Pulmonary artery endothelial cell (primary cell): ENCODE measurements at regions not wholly inside any gene's neighbourhood (a gene's known extent, or its start where the extent isn't known, plus 50 kb on each side); places are given as distances from the start of the nearest gene placed in this dataset.
"Not testable (repeated sequence)": the region's sequence is repeated elsewhere in the genome, so short reads cannot be mapped to it uniquely, and the experiment has no call there.

Experiments
- DNase-seq: peaks from one replicate; pipeline ENCODE4 v3.0.0-alpha.2; 2011; ENCODE audit warnings: low read depth, low spot score

DNA sequence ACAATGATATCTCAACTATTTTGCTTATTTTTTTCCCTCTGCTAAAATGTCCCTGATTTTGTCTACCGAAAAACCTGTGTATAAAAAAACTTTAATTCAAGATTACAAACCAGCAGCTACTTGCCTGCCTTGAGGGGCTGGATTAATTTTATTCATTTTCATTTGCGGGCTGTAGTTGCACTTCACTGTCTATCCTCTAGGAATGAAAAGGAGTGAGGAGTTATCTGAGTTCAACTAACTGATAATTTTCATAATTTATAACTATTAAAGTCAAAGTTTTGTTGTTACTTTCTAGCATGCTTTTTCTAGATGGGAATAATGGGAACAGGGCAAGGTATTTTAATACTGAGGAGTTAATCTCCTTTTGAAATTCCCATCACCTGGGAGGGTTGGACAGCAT lies 50.3 kb upstream of the AGTPBP1 start:
- not testable (repeated sequence) for DNase-seq

DNA sequence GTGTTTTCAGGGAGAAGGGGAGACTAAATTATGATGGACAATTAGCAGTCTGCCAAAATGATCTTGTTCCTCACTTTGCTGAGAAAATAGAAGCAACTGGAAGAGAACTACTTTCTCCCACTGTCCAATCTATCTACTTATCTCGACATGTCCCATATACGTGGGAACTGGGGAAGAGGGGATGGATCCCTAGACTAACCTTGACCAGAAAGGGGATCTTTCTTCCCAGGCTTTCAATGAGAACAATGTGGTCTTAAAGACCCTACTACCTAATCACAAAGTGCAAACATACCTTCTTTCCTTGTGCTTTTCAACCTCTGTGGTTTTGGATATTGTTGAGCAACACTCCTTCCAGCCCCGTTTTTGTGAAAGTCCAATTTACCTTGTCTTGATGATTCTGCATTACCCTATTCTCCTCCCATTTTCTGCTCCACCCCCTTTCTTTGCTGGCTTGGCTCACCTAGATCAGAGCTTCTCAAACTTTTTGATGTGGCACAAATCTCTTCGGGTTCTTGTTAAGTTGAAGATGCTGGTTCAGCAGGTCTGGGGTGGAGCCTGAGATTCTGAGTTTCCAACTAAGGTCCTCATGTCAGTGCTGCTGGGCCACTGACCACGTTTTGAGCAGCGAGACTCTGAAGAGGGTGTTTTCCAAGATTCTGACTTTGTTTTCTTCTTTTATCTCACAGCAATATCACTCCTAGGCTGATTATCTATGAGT lies 61.4 kb upstream of the AGTPBP1 start:
- DNase-seq: not testable (repeated sequence)

DNA sequence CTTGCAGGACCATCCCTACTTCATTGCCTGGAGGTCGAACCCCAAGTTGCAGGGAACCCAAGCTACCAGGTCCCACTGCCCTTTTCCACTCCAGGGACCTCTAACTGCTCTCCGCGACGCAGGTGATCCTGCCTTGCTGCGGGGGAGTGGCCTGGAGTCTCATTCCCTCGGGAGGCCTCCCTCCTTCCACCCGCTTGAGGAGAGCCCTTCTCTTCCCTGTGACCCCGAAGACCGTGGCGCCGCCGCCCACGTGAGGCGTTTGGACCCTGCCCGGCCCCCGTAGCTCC lies 63.0 kb upstream of the AGTPBP1 start:
- not testable (repeated sequence) for DNase-seq

DNA sequence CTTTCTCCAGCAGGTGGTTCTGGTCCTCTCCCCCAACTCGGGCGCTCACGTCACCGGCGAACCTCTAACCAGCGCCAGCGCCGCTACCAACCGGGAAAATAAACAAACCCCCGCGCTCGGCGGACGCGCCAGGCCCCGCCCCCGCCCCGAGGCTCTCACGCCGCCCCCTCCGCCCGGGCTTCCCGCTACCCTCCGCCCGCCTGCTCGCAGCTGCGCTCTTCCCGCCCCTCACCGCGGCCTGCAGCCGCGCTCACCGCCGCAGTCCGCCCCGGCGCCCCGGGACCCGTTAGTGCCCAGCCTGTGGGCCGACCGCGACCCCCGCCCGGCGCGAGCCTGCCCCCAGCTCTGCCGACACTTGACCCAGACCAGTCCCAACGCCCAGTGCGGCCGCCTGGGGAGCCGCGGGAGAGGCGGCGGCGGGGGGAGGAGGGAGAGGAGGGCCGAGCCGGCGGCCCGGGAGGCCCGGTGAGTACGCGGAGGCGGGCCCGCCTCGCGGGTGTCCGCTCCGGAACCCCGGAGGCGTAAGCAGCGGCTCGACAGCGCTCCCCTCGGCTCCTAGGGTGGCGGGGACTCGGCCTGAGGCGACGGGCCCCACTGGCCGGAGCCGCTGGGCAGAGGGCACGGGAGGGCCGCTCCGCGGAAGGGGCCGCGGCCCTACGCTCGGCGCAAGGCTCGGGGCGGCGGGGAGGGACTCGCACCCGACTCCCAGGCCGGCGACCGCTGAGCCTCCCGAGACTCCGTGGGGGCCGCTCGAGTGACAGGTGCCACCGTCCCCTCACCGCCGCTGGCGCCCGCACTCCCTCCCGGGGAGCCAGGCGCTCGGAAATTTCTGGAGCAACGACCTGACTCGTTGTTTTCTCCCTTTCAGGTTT lies 63.6 kb upstream of the AGTPBP1 start:
- DNase-seq: peak; percentile 27

DNA sequence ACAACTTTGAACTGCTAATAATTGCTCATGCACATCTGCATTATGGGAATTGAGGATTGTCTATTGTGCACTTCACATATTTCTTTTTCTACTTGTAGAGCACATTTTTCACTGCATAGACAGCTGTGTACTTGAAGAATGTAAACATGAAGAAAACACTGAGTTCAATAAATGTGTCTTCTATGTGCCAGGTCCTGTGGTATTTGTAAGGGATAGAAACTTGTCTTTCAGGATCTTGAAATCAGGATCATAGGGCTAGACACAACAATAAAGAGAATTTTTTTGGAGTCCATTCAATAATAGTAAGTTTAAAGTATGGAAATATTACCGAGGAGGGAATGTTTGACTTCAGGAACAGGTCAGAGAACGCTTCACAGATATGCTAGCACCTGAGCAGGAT lies 66.6 kb upstream of the AGTPBP1 start:
- not testable (repeated sequence) for DNase-seq

DNA sequence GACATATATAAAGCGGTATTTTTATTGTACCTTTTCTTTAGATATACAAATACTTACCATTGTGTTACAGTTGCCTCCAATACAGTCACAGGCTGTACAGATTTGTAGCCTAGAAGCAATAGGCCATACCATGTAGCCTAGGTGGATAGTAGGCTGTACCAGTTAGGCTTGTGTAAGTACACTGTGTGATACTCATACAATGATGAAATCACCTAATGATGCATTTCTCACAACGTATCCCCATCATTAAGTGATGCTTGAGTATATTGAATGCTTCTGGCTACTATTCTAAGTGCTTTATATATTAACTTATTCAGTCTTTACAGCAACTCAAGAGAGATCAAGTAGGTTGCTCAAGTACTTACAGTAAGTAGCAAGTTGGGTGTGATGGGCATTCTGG lies 71.6 kb upstream of the AGTPBP1 start:
- DNase-seq: not testable (repeated sequence)

DNA sequence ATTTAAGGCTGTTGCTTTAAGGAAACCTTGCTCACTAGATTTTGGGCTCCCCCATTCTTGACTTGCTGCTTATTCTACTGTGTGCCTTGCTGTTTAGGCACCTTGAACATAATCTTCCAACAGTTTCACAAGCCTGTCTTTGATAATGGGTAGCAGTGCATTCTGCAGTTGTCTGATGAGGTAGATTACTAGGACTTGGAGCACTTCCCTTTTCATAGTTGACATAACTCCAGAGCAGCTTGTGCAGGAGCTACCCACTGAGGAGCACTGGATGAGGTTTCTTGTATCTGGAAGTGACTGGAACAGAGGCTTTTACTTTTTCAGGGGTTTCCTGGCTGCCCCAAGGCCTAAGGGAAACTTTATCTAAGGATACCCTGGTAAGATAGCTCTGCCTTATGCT lies 73.0 kb upstream of the AGTPBP1 start:
- not testable (repeated sequence) for DNase-seq

DNA sequence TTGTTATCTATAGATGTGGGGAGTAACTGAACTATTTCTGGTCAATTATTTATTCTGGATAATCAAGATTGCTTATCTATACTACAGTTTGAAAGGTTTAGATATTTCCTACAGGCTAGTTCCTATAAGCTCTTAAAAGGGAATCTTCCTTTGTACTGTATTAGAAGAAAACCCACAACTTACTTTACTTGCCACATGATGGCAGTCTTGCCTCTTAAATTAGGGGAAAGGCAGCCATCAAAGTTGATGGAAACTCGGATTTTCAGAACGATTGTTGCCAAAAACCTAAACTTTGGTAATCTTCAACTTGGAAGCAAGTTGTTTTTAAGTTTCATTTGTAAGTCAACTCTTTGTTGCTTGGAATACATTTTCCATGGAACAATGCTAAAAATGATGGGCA lies 77.2 kb upstream of the AGTPBP1 start:
- DNase-seq: not testable (repeated sequence)

DNA sequence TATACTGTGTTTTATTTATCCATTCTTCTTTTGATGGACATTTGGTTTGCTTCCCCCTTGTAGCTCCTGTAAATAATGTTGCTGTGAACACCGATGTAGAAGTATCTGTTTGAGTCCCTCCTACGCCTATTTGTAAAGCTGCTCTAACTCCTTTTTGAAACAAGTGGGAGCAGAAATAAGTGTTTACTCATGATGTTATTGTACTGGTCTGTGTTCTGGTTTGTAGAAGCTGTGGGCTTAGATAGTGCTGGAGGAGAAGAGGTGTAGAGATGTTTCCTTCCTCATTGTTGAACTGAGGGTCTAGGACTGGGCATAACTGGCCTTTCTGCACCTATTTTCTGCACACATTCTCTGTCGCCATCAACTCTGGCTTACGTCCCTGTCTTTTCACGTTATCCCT lies 78.8 kb upstream of the AGTPBP1 start:
- not testable (repeated sequence) for DNase-seq

DNA sequence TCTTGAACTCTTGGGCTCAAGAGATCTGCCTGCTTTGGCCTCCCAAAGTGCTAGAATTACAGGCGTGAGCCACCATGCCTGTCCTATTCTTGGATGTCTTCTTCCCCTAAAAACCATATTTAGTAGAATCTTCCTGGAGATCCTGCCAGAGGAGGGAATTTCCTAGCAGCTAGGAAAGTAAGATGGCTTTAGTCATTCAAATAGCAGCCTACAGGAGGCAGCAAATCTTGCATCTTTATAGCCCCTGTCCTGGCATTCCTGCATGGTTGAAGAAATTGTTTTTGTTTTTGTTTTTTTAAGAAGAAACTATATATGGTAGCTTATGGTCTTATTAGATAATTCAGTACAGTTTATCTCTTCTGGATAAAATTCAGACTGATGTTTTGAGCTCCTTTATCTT lies 83.2 kb upstream of the AGTPBP1 start:
- not testable (repeated sequence) for DNase-seq

DNA sequence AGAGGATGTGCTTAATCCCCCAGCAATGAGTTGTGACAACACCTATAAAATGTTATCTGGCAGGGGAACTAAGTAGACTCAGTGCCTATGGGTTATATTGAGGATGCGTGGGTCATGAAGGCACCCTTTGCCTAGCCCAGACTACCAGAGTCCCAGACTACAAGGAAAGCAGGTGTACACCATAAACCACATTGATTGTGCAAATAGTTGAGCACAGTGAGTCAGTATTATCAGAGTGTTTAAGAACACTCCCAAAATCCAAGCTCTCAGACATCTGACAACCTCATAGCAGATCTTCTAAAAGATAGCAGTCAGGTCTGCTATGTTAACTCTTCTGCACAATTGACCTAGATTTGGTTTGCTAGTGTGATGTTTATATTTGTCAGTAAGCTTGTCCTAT lies 92.8 kb upstream of the AGTPBP1 start:
- DNase-seq: not testable (repeated sequence)

DNA sequence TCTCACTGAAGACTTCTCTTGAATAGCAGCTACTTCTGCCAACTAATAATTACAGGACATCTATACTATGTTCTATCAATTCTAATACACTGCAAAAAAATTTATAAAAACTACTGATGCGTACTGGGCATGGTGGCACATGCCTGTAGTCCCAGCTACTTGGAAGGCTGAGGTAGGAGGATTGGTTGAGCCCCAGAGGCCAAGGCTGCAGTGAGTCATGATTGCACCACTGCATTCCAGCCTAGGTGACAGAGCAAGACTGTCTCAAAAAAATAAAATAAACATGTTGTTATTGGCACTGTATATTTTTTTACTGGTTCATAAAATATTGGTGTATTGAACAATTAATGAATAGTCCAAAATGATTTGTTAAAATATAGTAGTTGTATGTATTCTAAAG lies 97.0 kb upstream of the NAA35 start:
- not testable (repeated sequence) for DNase-seq

DNA sequence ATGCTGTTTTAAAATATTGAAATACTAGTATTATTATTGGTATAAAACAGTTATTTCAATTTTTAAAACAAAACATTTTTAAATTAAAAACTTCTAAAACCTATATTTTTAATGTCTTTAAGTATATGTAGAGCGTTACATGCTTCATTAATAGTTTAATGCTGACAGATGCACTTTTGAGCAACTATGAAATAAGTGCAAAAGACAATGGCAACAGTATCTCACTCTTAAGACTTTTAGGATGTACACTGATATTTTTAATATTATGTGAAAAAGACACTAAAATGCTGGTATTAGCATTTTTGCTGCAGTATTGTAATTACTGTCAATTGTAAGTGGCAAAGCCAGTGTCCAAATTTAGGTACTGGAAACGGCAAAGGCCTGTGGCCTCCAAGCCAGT lies 93.2 kb upstream of the NAA35 start:
- DNase-seq: not testable (repeated sequence)

DNA sequence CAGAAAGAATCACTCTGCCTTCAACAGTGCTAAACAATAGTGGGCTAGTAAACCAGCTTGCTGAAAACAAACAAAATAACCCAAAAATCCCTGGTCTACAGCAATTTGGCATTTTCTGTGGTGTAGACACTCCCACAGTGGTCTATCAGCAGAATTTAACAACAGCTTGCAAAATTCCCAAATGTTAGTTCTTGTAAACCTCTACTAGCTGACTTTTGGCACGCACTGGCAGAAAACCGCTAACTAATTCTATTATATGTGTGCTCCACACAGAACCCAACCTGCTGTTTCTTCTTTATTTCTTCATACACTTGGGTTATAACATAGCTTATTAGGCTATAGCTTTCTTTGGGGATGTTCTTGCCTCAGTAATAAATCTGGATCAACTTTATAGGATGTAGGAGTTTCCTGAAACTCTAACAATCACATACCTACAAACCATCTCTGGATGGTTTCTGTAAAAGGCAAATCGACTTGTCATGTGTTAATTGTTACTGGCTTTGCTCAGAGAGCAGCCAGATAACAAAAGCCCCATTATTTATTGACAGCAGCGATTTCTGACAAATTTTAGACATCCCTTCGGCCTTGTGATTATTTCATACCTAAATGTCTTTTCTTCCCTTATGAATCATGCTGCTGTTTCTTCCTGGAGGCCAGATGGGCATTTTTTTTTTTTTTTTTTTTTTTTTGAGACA lies 82.7 kb upstream of the NAA35 start:
- DNase-seq: no peak

DNA sequence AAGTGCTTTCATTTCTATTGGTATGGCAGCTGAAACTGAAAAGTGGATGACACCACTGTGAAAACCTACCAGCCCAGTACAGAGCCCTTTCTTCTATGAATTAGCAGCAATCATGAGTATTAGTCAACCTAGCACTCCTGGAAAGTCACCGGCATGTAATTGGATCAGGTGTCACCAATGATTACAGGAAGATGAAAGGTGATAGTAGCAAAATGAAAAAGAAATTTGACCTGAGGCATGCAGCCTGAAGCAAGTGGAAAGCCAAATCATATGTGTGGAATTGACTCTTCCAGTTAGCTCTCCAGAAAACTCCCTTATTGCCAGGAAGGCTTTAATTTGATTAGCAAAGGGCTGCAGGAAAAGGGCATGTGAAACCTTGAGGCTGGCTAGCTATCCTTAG lies 81.2 kb upstream of the NAA35 start:
- DNase-seq: no peak

DNA sequence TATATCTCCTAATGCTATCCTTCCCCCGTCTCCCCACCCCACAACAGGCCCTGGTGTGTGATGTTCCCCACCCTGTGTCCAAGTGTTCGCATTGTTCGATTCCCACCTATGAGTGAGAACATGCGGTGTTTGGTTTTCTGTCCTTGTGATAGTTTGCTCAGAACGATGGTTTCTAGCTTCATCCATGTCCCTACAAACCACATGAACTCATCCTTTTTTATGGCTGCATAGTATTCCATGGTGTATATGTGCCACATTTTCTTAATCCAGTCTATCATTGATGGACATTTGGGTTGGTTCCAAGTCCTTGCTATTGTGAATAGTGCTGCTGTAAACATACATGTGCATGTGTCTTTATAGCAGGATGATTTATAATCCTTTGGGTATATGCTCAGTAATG lies 79.1 kb upstream of the NAA35 start:
- not testable (repeated sequence) for DNase-seq

DNA sequence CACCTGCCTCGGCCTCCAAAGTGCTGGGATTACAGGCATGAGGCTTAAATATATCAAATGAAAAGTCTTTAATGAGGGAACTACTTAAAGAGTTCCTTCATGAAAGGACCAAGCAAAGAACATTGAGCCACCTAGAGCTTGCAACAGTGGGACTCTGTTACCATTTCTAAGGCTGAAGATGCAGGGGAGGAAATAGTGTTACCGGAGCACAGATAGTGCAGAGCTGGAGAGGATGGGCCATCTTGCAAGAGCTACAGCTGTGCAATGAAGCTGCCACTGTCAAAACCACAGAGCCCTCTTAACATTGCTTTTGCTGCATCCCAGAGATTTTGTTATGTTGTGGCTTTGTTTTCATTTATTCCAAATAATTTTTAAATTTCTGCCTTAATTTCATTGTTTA lies 77.1 kb upstream of the NAA35 start:
- no peak for DNase-seq

DNA sequence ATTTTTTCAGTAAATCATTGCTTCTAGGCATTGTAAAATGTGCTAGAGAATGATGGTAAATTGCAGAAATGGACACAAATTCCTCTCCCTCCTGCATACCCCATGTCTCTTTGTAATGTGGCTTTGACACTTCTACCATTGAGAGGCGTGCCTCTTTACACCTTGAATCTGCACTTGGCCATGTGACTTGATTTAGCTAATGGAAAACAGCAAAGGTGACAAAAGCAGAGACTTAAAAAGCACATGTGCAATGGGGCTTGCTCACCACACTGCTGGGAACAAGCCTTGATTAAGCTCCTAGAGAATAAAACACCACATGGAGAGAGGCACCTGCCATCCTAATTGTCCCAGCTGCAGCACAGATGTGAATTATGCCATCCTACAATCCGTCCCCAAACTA lies 69.9 kb upstream of the NAA35 start:
- no peak for DNase-seq

DNA sequence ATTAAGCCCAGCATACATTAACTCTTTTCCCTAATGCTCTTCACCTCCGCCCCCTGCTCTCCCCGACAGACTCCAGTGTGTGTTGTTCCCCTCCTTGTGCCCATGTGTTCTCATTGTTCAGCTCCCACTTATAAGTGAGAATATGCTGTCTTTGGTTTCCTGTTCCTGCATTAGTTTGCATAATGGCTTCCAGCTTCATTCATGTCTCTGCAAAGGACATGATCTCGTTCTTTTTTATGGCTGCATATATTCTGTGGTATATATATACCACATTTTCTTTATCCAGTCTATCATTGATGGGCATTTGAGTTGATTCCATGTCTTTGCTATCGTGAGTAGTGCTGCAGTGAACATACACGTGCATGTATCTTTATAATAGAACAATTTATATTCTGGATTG lies 69.3 kb upstream of the NAA35 start:
- DNase-seq: not testable (repeated sequence)

DNA sequence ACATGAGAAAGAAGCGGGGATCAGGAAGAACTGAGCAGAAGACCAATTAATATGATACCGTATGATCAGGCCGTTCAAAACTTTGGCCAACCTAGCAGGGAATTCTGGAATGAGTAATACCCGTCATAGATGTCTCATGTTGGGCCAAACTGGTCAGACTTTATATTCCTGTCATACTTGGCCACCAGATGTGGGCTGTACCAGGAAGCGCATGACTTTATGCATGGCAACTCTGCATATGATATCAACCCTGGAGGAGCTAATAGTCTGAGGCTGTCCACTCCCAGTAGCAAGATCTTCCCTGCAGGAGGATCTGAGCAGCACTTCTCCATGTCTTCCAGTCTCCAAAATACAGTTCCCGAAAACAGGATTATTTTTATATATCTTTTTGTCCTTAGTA lies 68.5 kb upstream of the NAA35 start:
- no peak for DNase-seq

DNA sequence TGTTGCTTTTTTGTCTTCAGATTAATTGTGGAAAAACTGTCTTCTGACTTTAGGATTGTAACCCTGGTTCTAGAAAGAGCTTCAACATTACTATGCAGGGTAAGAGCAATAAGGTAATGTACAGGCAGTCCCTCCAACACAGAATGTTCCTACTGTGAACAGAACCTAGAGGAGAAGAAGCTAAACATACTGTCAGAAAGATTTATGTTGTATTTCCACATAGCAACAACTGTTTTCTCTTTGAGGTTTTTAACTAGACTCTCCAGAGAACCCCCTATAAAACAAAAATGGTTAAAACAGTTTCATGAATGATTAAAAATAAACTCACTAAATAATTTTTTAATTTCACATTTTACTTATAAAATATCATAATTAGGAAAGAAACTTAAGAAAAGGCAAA lies 64.3 kb upstream of the NAA35 start:
- no peak for DNase-seq

DNA sequence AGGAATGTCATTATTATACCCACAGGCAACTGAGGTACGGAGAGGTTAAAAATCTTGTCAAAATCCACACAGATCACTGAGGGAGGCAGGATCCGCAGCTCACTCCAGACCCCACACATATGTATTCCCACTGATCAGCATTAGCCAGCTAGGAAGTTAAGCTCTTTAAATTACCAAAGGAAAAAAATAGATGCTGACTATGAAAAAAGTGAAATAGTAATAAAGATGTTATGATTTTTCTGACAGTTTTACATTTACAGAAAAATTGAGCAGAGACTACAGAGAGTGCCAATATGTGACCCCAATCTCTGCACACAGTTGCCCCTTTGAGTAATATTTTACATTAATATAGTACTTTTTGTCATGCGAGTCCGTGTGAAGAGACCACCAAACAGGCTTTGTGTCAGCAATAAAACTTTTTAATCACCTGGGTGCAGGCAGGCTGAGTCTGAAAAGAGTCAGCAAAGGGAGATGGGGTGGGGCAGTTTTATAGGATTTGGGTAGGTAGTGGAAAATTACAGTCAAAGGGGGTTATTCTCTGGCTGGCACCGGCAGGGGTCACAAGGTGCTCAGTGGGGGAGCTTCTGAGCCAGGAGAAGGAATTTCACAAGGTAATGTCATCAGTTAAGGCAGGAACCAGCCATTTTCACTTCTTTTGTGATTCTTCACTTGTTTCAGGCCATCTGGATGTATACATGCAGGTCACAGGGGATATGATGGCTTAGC lies 61.9 kb upstream of the NAA35 start:
- DNase-seq: not testable (repeated sequence)
